ENCODE measurements at regions not wholly inside any gene's neighbourhood (a gene's known extent, or its start where the extent isn't known, plus 50 kb on each side); places are given as distances from the start of the nearest gene placed in this dataset.
A peak's percentile ranks its signal among the peaks of the same experiment; 100 is the strongest.
"Not testable (repeated sequence)": the region's sequence is repeated elsewhere in the genome, so short reads cannot be mapped to it uniquely, and the experiment has no call there.

DNA sequence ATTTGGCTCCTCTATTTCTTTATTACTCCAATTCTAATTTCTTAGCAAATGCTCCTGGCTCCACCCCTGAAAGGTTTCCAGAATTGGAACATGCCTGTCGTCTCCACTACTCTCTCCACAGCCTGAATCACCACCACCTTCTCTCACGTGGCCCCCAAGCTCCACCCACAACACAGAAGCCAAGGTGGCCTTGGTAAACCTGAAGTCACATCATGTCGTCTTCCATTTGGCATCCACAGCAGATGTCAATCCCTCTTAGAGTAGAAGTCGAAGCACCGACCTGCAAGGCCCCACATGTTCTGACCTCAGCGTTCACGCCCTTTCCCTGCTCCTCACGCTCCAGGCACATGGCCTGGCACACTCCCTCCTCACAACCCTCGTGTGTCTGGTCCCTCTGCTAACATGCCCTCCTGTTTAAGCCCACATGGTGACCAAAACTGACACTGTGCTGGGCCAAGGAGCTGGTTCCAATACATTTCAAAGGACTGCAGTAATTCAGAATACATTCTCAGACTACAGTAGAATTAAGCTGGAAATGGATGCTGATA is 56.3 kb upstream of the GPC1 start:
- DNase-seq (ENCODE audit: low read depth) = no peak
- TF ChIP-seq, protein P1, sequence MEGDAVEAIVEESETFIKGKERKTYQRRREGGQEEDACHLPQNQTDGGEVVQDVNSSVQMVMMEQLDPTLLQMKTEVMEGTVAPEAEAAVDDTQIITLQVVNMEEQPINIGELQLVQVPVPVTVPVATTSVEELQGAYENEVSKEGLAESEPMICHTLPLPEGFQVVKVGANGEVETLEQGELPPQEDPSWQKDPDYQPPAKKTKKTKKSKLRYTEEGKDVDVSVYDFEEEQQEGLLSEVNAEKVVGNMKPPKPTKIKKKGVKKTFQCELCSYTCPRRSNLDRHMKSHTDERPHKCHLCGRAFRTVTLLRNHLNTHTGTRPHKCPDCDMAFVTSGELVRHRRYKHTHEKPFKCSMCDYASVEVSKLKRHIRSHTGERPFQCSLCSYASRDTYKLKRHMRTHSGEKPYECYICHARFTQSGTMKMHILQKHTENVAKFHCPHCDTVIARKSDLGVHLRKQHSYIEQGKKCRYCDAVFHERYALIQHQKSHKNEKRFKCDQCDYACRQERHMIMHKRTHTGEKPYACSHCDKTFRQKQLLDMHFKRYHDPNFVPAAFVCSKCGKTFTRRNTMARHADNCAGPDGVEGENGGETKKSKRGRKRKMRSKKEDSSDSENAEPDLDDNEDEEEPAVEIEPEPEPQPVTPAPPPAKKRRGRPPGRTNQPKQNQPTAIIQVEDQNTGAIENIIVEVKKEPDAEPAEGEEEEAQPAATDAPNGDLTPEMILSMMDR (conservative IDR thresholded peaks at IDR 0.05; ENCODE audit: control insufficient read depth, insufficient read depth, low read depth, low read length) = no peak
- no peak overlapping the region for H3K4me3 ChIP-seq (ENCODE audit: control insufficient read depth, low read depth, low read length)

DNA sequence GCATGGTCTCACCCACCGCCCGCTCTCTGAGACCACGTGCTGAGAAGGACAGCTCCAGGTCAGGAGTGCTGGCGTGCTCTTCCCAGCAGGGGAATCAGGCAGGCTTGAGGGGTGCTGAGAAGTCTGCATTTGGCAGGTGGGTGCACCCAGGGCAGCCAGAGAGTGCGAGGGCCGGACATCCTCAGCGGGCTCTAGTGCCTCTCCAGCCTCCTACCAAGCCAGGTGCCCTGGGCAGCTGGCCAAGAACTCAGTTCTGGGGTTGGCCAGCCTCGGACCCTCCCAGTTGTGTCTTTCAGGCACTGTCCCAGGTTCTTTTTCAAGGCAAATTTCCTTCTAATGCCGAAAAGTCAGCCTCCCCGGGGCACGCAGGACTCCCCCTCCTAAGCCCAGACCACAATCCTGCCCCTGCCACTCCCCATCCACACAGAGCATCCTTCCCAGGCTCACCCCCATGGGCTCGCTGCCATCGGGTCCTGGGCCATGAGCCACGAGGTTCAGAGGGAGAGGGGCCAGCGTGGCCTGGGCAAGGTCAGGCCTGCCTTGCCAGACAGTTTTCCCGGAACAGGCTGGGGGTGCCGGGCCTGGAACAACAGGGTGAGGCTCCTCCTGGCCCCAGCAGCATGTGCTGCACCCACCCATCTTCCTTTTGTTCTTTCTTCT is 52.2 kb upstream of the GPC1 start:
- no peak overlapping the region for H3K4me3 ChIP-seq (ENCODE audit: control insufficient read depth, low read depth, low read length)
- no peak for DNase-seq (ENCODE audit: low read depth)
- TF ChIP-seq, protein P1 (conservative IDR thresholded peaks at IDR 0.05; ENCODE audit: control insufficient read depth, insufficient read depth, low read depth, low read length) = no peak

DNA sequence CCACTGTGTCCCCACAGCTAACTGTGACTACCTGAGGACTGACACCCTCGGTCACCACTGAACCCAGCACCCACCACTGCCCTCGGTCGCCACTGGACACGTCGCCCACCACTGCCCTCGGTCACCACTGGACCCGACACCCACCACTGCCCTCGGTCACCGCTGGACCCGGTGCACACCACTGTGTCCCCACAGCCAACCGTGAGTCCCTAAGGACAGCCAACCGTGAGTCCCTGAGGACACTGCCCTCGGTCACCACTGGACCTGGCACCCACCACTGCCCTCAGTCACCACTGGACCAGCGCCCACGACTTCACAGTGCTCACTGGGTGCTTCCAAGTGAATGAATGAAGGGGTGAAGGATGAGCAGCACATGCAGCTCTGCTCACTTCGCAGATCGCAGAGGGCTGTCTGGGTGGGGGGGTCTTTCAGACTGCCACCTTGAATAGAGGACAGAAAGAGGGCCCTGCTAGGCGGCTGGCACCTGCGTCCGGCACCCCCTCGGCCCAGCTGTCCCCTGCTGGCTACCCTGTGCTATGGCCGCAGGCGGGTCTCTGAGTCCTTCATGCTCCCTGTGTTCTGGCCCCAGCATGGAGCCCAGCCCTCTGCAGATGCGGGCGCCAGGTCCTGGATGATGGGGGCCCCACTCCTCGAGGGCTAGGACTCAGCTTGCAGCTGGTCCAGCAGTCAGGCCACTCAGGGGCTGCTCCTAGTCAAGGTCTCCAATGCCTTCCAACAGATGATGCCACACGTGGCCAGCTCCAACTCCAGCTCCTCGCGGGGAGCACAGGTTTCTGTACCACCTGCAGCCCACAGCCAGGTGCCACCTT is 51.4 kb upstream of the GPC1 start:
- no peak for DNase-seq (ENCODE audit: low read depth)
- H3K4me3 ChIP-seq (ENCODE audit: control insufficient read depth, low read depth, low read length) = no peak overlapping the region

DNA sequence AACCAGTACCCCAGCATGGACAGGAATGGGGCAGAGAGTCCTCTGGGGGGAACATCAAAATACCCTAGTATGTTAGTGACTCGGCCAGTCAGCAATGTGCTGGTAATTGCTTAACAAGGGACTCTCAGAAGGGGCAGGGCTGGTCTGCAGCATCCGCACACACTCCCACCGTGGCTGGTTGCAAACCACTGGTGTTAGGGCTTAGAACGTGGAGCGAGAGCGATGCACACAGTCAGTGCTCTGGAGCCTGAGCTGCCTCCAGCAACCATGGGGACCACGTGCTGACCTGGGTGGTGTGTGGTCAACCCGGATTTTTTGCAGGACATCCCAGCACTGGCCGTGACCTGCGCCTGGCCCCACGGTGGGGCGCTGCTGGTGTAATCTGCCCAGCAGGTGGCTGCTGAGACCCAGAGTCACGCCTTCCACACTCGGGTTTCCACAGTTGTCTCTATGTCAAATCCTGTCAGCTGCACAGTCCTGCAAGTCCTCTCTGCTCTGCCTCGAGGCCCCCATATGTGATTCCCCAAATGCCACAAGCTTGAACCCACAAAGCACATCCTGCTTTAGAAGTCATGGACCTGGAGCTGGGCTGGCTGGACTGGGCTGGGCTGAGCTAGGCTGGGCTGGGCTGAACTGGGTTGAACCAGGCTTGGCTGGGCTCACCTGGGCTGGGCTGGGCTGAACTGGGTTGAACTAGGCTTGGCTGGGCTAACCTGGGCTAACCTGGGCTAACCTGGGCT is 50.6 kb upstream of the GPC1 start:
- DNase-seq (ENCODE audit: low read depth) = no peak

More for the DNA sequence above, 51.4 kb upstream of the GPC1 start:
- TF ChIP-seq, protein P1 (conservative IDR thresholded peaks at IDR 0.05; ENCODE audit: control insufficient read depth, insufficient read depth, low read depth, low read length) = no peak

DNA sequence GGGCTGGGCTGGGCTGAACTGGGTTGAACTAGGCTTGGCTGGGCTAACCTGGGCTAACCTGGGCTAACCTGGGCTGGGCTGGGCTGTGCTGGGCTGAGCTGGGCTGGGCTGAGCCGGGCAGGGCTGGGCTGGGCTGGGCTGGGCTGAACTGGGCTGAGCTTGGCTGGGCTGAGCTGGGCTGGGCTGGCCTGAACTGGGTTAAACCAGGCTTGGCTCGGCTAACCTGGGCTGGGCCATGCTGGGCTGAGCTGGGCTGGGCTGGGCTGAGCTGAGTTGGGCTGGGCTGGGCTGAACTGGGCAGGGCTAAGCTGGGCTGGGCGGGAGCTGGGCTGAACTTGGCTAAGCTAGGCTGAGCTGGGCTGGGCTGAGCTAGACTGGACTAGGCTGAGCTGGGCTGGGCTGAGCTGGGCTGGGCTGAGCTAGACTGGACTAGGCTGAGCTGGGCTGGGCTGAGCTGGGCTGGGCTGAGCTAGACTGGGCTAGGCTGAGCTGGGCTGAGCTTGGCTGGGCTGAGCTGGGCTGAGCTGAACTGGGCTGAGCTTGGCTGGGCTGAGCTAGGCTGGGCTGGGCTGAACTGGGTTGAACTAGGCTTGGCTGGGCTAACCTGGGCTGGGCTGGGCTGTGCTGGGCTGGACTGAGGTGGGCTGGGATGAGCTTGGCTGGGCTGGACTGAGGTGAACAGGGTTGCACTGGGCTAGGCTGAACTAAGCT is 49.9 kb upstream of the GPC1 start:
- H3K4me3 ChIP-seq (ENCODE audit: control insufficient read depth, low read depth, low read length) = not testable (repeated sequence)
- peak; percentile 37 for DNase-seq (ENCODE audit: low read depth)

More for the DNA sequence above, 50.6 kb upstream of the GPC1 start:
- TF ChIP-seq, protein P1 (conservative IDR thresholded peaks at IDR 0.05; ENCODE audit: control insufficient read depth, insufficient read depth, low read depth, low read length) = no peak
- H3K4me3 ChIP-seq (ENCODE audit: control insufficient read depth, low read depth, low read length) = no peak overlapping the region

Measured in fibroblast of mammary gland (primary cell).